Natural killer cell (primary cell): ENCODE measurements at regions not wholly inside any gene's neighbourhood (a gene's known extent, or its start where the extent isn't known, plus 50 kb on each side); places are given as distances from the start of the nearest gene placed in this dataset.

ENCODE experiments used
- ATAC-seq, 3 donors: fragments of 150-1000 bp in 2 of 3; fragments of 200-7000 bp in 1 of 3; cut with Tn5 transposase; 1 replicate in 1 of 3; 2 replicates in 2 of 3; pipeline ENCODE4 v1.10.0; 2021; ENCODE audit warnings: mild to moderate bottlenecking in 2 of 3, moderate library complexity in 2 of 3
- DNase-seq, 2 donors: peaks; one replicate each; pipeline versions ENCODE4 v3.0.0 to v3.0.0-alpha.2; 2013 to 2021; ENCODE audit warnings: mixed read lengths in 1 of 2
- H3K27ac ChIP-seq: one replicate; pipeline ENCODE4 v1.5.1; 2013; ENCODE audit warnings: mild to moderate bottlenecking, low read length
- H3K27me3 ChIP-seq: one replicate; pipeline ENCODE4 v1.6.1; 2013; ENCODE audit warnings: low read length; ENCODE audit not compliant: control insufficient read depth, insufficient read depth
- H3K36me3 ChIP-seq: one replicate; pipeline ENCODE4 v1.6.1; 2013; ENCODE audit warnings: low read length; ENCODE audit not compliant: control insufficient read depth, insufficient read depth
- H3K4me1 ChIP-seq: one replicate; pipeline ENCODE4 v1.6.1; 2013; ENCODE audit warnings: low read length; ENCODE audit not compliant: control insufficient read depth, insufficient read depth
- H3K4me3 ChIP-seq: one replicate; pipeline ENCODE4 v1.5.1; 2013; ENCODE audit warnings: low read length
- H3K9me3 ChIP-seq: one replicate; pipeline ENCODE4 v1.6.1; 2013; ENCODE audit warnings: low read length; ENCODE audit not compliant: control insufficient read depth, insufficient read depth
- H3K27ac Mint-ChIP-seq, 2 donors: one replicate each; pipeline ENCODE4 v1.8.0; 2022; ENCODE audit warnings: mild to moderate bottlenecking in 2 of 2, mixed read lengths in 2 of 2, moderate library complexity in 1 of 2
- H3K27me3 Mint-ChIP-seq, 2 donors: one replicate each; pipeline ENCODE4 v1.8.0; 2022; ENCODE audit warnings: low read depth in 2 of 2, mixed read lengths in 2 of 2
- H3K36me3 Mint-ChIP-seq: one replicate; pipeline ENCODE4 v1.8.0; 2022; ENCODE audit warnings: mixed read lengths
- H3K4me1 Mint-ChIP-seq, 2 donors: one replicate each; pipeline ENCODE4 v1.8.0; 2022; ENCODE audit warnings: mixed read lengths in 2 of 2
- H3K4me3 Mint-ChIP-seq: one replicate; pipeline ENCODE4 v1.8.0; 2022; ENCODE audit warnings: mild to moderate bottlenecking, moderate library complexity, mixed read lengths
- H3K9me3 Mint-ChIP-seq, 2 donors: one replicate each; pipeline ENCODE4 v1.8.0; 2022; ENCODE audit warnings: mixed read lengths in 2 of 2
- CTCF ChIP-seq: fragments of 200-600 bp; IDR thresholded peaks from one replicate; pipeline ENCODE4 v1.8.0; 2022; ENCODE audit warnings: antibody characterized with exemption
- WGBS: methylation state at CpG from one replicate; pipeline ENCODE4 v1.1.7; 2013; ENCODE audit warnings: missing lambda C conversion rate; ENCODE audit not compliant: insufficient coverage; 5-methylcytosine and 5-hydroxymethylcytosine counted together
- intact Hi-C: fragments of 100-400 bp; cut with micrococcal nuclease; formaldehyde crosslinking; loops from one replicate; pipeline ENCODE4 v1.14.2; 2022

- H3K27ac Mint-ChIP-seq: no peak overlapping the region
- WGBS: 90% methylated on average over 4 of the region's 5 CpGs
- no peak overlapping the region for H3K4me3 Mint-ChIP-seq
- H3K4me3 ChIP-seq: no peak overlapping the region
- peaks cover 0 to 2% of the 10 kb centered on the region in 2 donors for H3K27me3 Mint-ChIP-seq
- H3K4me1 ChIP-seq: no peaks in the 10 kb centered on the region
- ATAC-seq: no peak
- H3K4me1 Mint-ChIP-seq: no peaks in the 10 kb centered on the region
- H3K36me3 ChIP-seq: no peaks in the 10 kb centered on the region
- no peaks in the 10 kb centered on the region for H3K27me3 ChIP-seq
- H3K36me3 Mint-ChIP-seq: no peaks in the 10 kb centered on the region
- H3K9me3 Mint-ChIP-seq: no peaks in the 10 kb centered on the region
- no peak for TF ChIP-seq CTCF
- intact Hi-C loops: no loop called here
- no peak overlapping the region for H3K27ac ChIP-seq
- H3K9me3 ChIP-seq: no peaks in the 10 kb centered on the region
- DNase-seq: no peak
These were observed 131.2 kb upstream of the TIAM1 start for GRCh38 chr21:31475223-31475622.

GRCh38 chr21:31473685-31474345, 129.8 kb upstream of the TIAM1 start:
- no peak overlapping the region for H3K4me3 ChIP-seq
- no peaks in the 10 kb centered on the region for H3K27me3 ChIP-seq
- WGBS: 92% methylated on average over 8 of the region's 8 CpGs
- no peaks in the 10 kb centered on the region for H3K9me3 Mint-ChIP-seq
- H3K4me1 ChIP-seq: no peaks in the 10 kb centered on the region
- no peak overlapping the region for H3K27ac ChIP-seq
- ATAC-seq (no peak), DNase-seq (no peak)
- no peaks in the 10 kb centered on the region for H3K9me3 ChIP-seq
- H3K27ac Mint-ChIP-seq: no peak overlapping the region
- H3K36me3 ChIP-seq: no peaks in the 10 kb centered on the region
- no peaks in the 10 kb centered on the region for H3K4me1 Mint-ChIP-seq
- TF ChIP-seq CTCF: no peak
- intact Hi-C loops: no loop called here
- H3K27me3 Mint-ChIP-seq: no peaks in the 10 kb centered on the region
- no peak overlapping the region for H3K4me3 Mint-ChIP-seq
- no peaks in the 10 kb centered on the region for H3K36me3 Mint-ChIP-seq

DNA sequence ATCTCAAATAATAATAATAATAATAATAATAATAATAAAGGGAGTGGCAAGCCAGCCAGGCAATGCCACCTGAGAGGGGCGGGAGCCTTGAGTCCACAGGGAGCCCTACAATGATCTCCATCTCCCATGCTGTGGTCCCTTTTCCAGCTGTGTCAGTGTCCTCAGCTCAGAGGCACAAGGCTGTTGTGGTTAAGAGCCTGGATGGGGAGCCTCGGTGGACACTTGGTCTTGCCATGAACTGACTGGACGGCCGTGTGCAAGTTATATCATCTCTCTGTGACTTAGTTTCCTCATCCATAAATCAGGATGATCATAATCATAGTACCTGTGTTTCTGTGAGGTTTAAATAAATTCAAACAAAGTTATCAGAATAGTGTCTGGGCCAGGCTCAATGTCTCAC, 127.8 kb upstream of the TIAM1 start:
- 100% methylated on average over 1 of the region's 4 CpGs for WGBS
- Mint-ChIP-seq H3K27ac (no peak overlapping the region), H3K36me3 (no peaks in the 10 kb centered on the region)

More for the DNA sequence above, 127.8 kb upstream of the TIAM1 start:
- no peaks in the 10 kb centered on the region for H3K9me3 Mint-ChIP-seq
- TF ChIP-seq CTCF: no peak
- Histone ChIP-seq H3K4me3 (no peak overlapping the region), H3K9me3 (no peaks in the 10 kb centered on the region), H3K4me1 (no peaks in the 10 kb centered on the region), H3K27ac (no peak overlapping the region), H3K36me3 (no peaks in the 10 kb centered on the region), H3K27me3 (no peaks in the 10 kb centered on the region)
- no peaks in the 10 kb centered on the region for H3K27me3 Mint-ChIP-seq
- no peaks in the 10 kb centered on the region for H3K4me1 Mint-ChIP-seq
- intact Hi-C loops: no loop called here
- no peak overlapping the region for H3K4me3 Mint-ChIP-seq
- DNase-seq (no peak), ATAC-seq (no peak)
